Karpas-422 (cell line): ENCODE measurements at regions not wholly inside any gene's neighbourhood (a gene's known extent, or its start where the extent isn't known, plus 50 kb on each side); places are given as distances from the start of the nearest gene placed in this dataset.

Experiments
- DNase-seq: peaks from one replicate; pipeline ENCODE4 v3.0.0-alpha.2; 2015
- H2AFZ ChIP-seq: fragments of 200-600 bp; sonication (generic); 2 replicates; pipeline ENCODE4 v1.6.1; 2014; ENCODE audit warnings: antibody characterized with exemption, low read length, mixed read lengths
- H3K27ac ChIP-seq: fragments of 200-600 bp; sonication (generic); 2 replicates; pipeline ENCODE4 v1.5.1; 2014; ENCODE audit warnings: mild to moderate bottlenecking, low read length, moderate library complexity
- H3K27me3 ChIP-seq: fragments of 200-600 bp; sonication (generic); 2 replicates; pipeline ENCODE4 v1.6.1; 2014; ENCODE audit warnings: low read length, mixed read lengths
- H3K36me3 ChIP-seq: fragments of 200-600 bp; sonication (generic); 2 replicates; pipeline ENCODE4 v1.6.1; 2014; ENCODE audit warnings: low read length, mixed read lengths; ENCODE audit not compliant: insufficient read depth
- H3K4me1 ChIP-seq: fragments of 200-600 bp; sonication (generic); 2 replicates; pipeline ENCODE4 v1.6.1; 2014; ENCODE audit warnings: mild to moderate bottlenecking, low read length, mixed read lengths
- H3K4me2 ChIP-seq: fragments of 200-600 bp; sonication (generic); 2 replicates; pipeline ENCODE4 v1.6.1; 2014; ENCODE audit warnings: low read length, low read depth, mild to moderate bottlenecking; ENCODE audit not compliant: poor library complexity, severe bottlenecking
- H3K4me3 ChIP-seq: fragments of 200-600 bp; sonication (generic); 2 replicates; pipeline ENCODE4 v1.5.1; 2014; ENCODE audit warnings: mild to moderate bottlenecking, antibody characterized with exemption, low read length, mixed read lengths
- H3K79me2 ChIP-seq: fragments of 200-600 bp; sonication (generic); 2 replicates; pipeline ENCODE4 v1.6.1; 2014; ENCODE audit warnings: mild to moderate bottlenecking, low read length, mixed read lengths
- H3K9ac ChIP-seq: fragments of 200-600 bp; sonication (generic); 2 replicates; pipeline ENCODE4 v1.6.0; 2014; ENCODE audit warnings: low read length
- H3K9me2 ChIP-seq: fragments of 200-600 bp; sonication (generic), shearing (Covaris generic); replicated peaks from 2 replicates; pipeline ENCODE4 v1.6.0; 2014; ENCODE audit warnings: mild to moderate bottlenecking, low read length, moderate library complexity; ENCODE audit not compliant: insufficient read depth
- H3K9me3 ChIP-seq: fragments of 300-700, 200-600 bp; sonication (generic); 2 replicates; pipeline ENCODE4 v1.6.1; 2014; ENCODE audit warnings: low read length, mixed read lengths
- H4K20me1 ChIP-seq: fragments of 200-600 bp; sonication (generic); 2 replicates; pipeline ENCODE4 v1.6.1; 2014; ENCODE audit warnings: mild to moderate bottlenecking, antibody characterized with exemption, low read length, low read depth; ENCODE audit not compliant: insufficient read depth

GRCh38 chr2:180730976-180731375 lies 249.4 kb upstream of the UBE2E3 start:
- DNase-seq: no peak
- H3K4me1 ChIP-seq: peaks cover 8% of the 10 kb centered on the region
- no peaks in the 10 kb centered on the region for H3K27me3 ChIP-seq
- no peak overlapping the region for H2AFZ ChIP-seq
- no peak overlapping the region for H3K4me2 ChIP-seq
- no peaks in the 10 kb centered on the region for H3K36me3 ChIP-seq
- H3K9ac ChIP-seq: no peak overlapping the region
- H3K79me2 ChIP-seq: no peaks in the 10 kb centered on the region
- no peaks in the 10 kb centered on the region for H3K9me2 ChIP-seq
- H3K4me3 ChIP-seq: no peak overlapping the region
- no peaks in the 10 kb centered on the region for H4K20me1 ChIP-seq
- H3K9me3 ChIP-seq: no peaks in the 10 kb centered on the region
- no peak overlapping the region for H3K27ac ChIP-seq

DNA sequence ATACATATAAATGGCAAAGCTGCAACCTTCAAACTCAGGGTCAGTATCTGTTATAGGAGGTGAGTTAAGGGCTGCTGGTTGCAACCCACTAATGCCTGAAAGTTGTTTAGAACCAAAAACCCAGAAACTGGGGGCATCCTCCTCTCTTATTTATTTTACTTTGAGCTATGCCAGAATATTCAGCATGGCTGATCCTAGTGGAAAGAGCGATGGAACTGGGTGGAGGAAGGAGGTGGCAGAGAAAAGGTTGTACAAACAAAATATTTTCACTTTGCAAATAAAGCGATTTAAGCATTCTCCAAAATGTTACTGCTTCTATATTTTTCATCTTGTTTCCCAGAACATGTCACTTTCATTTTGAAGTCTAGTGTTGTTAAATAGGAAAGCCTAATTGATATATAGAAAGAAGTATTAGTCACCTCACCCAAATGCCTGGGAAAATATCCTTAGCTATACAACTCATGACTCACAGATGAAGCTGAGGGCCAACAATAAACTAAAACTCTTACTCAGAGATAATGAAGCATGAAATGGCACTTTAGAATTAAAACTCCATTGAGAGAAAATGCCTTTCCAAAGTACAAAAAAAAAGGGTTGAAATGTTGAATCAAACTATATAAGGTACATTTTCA lies 251.4 kb upstream of the UBE2E3 start:
- Histone ChIP-seq H3K36me3 (no peaks in the 10 kb centered on the region), H3K9me2 (no peaks in the 10 kb centered on the region), H3K79me2 (no peaks in the 10 kb centered on the region), H3K9me3 (no peaks in the 10 kb centered on the region), H3K27me3 (no peaks in the 10 kb centered on the region), H3K9ac (no peak overlapping the region), H3K4me1 (peaks cover 6% of the 10 kb centered on the region), H3K4me2 (no peak overlapping the region), H3K27ac (no peak overlapping the region), H3K4me3 (no peak overlapping the region), H2AFZ (no peak overlapping the region), H4K20me1 (no peaks in the 10 kb centered on the region)
- DNase-seq: no peak

DNA sequence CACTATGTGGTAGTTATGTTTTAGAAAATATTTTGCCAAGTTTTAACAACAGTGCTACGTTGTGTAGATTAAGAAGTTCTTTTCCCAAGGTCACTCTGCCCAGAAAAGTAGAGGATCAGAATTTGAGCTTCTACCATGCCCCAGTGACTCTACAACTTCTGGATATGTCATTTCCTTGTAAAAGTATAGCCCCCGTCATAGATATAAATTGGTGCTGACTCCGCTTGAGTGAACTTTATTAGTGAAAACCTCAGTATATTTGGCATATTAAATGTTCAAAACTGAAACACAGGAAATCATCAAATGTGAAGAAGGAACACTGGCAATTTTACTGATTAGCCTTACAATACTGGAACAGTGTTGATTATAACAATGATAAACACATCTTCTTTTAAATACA lies 256.7 kb upstream of the UBE2E3 start:
- H2AFZ ChIP-seq: no peak overlapping the region
- H3K36me3 ChIP-seq: no peaks in the 10 kb centered on the region
- no peak overlapping the region for H3K4me3 ChIP-seq
- no peak overlapping the region for H3K27ac ChIP-seq
- no peaks in the 10 kb centered on the region for H3K9me3 ChIP-seq
- no peak overlapping the region for H3K9ac ChIP-seq
- no peaks in the 10 kb centered on the region for H3K9me2 ChIP-seq
- H4K20me1 ChIP-seq: no peaks in the 10 kb centered on the region
- no peak for DNase-seq
- no peaks in the 10 kb centered on the region for H3K4me1 ChIP-seq
- H3K4me2 ChIP-seq: no peak overlapping the region
- no peaks in the 10 kb centered on the region for H3K27me3 ChIP-seq
- no peaks in the 10 kb centered on the region for H3K79me2 ChIP-seq

DNA sequence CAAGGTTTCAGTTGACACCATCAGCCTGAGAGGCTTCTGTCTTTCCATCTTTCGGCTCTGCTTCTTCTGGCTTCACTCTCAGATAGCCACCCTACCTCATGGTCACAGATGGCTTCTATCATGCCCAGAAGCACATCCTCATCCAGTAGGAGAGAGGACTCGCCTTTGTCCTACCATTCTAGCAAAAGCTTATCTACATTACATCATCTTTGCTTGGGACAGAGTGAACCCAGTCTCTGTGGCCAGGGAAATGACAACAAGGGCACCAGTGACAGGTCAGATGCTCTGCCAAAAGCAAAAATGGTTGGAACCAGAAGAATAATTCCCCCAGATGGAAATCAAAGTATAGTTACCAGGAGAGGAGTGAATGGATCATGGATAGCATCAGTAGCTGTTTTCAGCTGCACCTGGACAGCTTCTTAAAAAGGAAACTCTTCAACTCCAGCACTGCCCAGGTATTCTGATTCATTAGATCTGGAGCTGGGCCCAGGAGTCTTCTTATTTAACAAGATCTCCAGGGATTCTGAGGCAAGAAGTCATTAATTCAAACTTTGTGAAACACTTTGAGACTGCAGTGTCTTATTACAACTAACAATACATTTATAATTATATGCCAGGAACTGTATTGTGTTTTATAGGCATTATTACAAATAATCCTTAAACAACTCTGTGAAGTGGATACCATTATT lies 257.7 kb upstream of the UBE2E3 start:
- Histone ChIP-seq H2AFZ (no peak overlapping the region), H3K4me3 (no peak overlapping the region), H3K36me3 (no peaks in the 10 kb centered on the region), H3K9ac (no peak overlapping the region), H4K20me1 (no peaks in the 10 kb centered on the region), H3K4me2 (no peak overlapping the region), H3K9me3 (no peaks in the 10 kb centered on the region), H3K9me2 (no peaks in the 10 kb centered on the region), H3K79me2 (no peaks in the 10 kb centered on the region), H3K4me1 (no peaks in the 10 kb centered on the region), H3K27me3 (no peaks in the 10 kb centered on the region), H3K27ac (no peak overlapping the region)
- no peak for DNase-seq

DNA sequence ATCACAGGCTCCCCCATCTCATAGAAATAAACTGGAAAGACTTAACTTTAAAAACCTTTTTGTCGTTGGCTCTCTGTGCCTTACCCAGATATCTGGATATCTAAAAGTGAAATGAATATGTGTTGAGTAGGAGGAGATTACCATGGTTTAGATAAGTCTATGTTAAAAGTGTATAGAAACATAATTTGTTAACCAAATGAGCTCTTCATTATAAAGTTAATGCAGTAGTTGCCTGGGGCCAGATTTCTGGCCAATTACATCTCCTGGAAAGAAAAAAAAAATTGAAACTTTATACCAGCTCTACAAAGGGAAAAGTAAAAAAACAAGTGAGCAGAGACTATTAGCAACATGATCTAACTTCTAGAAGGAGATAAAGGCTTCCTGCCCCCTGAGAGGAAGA lies 259.6 kb upstream of the UBE2E3 start:
- H3K36me3 ChIP-seq: no peaks in the 10 kb centered on the region
- H3K4me3 ChIP-seq: no peak overlapping the region
- H4K20me1 ChIP-seq: no peaks in the 10 kb centered on the region
- H3K9me3 ChIP-seq: no peaks in the 10 kb centered on the region
- no peak for DNase-seq
- H3K4me2 ChIP-seq: no peak overlapping the region
- H3K4me1 ChIP-seq: no peaks in the 10 kb centered on the region
- H2AFZ ChIP-seq: no peak overlapping the region
- no peak overlapping the region for H3K9ac ChIP-seq
- H3K9me2 ChIP-seq: no peaks in the 10 kb centered on the region
- H3K27ac ChIP-seq: no peak overlapping the region
- H3K27me3 ChIP-seq: no peaks in the 10 kb centered on the region
- H3K79me2 ChIP-seq: no peaks in the 10 kb centered on the region

- no peak overlapping the region for H2AFZ ChIP-seq
- no peak overlapping the region for H3K9ac ChIP-seq
- 0 out of 2 replicates have a peak, but pooled peaks cover 4% of the 10 kb centered on the region for H3K9me2 ChIP-seq
- H3K27ac ChIP-seq: no peak overlapping the region
- no peak for DNase-seq
- no peaks in the 10 kb centered on the region for H3K27me3 ChIP-seq
- H3K4me1 ChIP-seq: no peaks in the 10 kb centered on the region
- H4K20me1 ChIP-seq: no peaks in the 10 kb centered on the region
- no peak overlapping the region for H3K4me2 ChIP-seq
- no peaks in the 10 kb centered on the region for H3K79me2 ChIP-seq
- H3K36me3 ChIP-seq: no peaks in the 10 kb centered on the region
- H3K9me3 ChIP-seq: no peaks in the 10 kb centered on the region
- H3K4me3 ChIP-seq: no peak overlapping the region
Measured at GRCh38 chr2:180717588-180717987, 262.8 kb upstream of the UBE2E3 start.

- Histone ChIP-seq H3K9me2 (0 out of 2 replicates have a peak, but pooled peaks cover 4% of the 10 kb centered on the region), H3K36me3 (no peaks in the 10 kb centered on the region), H3K79me2 (no peaks in the 10 kb centered on the region), H3K4me1 (no peaks in the 10 kb centered on the region), H3K4me2 (no peak overlapping the region), H3K27ac (no peak overlapping the region), H3K9ac (no peak overlapping the region), H3K27me3 (no peaks in the 10 kb centered on the region), H3K4me3 (no peak overlapping the region), H4K20me1 (no peaks in the 10 kb centered on the region), H2AFZ (no peak overlapping the region), H3K9me3 (no peaks in the 10 kb centered on the region)
- DNase-seq: no peak
Measured at GRCh38 chr2:180716186-180717180, 263.9 kb upstream of the UBE2E3 start.

- Histone ChIP-seq H3K79me2 (no peaks in the 10 kb centered on the region), H2AFZ (no peak overlapping the region), H3K36me3 (no peaks in the 10 kb centered on the region), H3K9me3 (no peaks in the 10 kb centered on the region), H3K9me2 (0 out of 2 replicates have a peak, but pooled peaks cover 4% of the 10 kb centered on the region), H3K9ac (no peak overlapping the region), H3K27me3 (no peaks in the 10 kb centered on the region), H3K4me2 (no peak overlapping the region), H4K20me1 (no peaks in the 10 kb centered on the region), H3K27ac (no peak overlapping the region), H3K4me1 (no peaks in the 10 kb centered on the region), H3K4me3 (no peak overlapping the region)
- no peak for DNase-seq
Measured at GRCh38 chr2:180715044-180715443, 265.4 kb upstream of the UBE2E3 start.
